Brain microvascular endothelial cell (primary cell): ENCODE measurements at regions not wholly inside any gene's neighbourhood (a gene's known extent, or its start where the extent isn't known, plus 50 kb on each side); places are given as distances from the start of the nearest gene placed in this dataset.

ENCODE experiments used
- DNase-seq: peaks from one replicate; pipeline ENCODE4 v3.0.0-alpha.2; 2020
- H3K27ac ChIP-seq: fragments of 250-450 bp; sonication (Bioruptor Pico); 2 replicates; pipeline ENCODE4 v1.5.1; 2020; ENCODE audit warnings: mild to moderate bottlenecking, moderate library complexity
- H3K27me3 ChIP-seq: fragments of 250-450 bp; sonication (Bioruptor Pico); replicated peaks from 2 replicates; pipeline ENCODE4 v1.5.1; 2020; ENCODE audit warnings: mild to moderate bottlenecking
- H3K36me3 ChIP-seq: fragments of 250-450 bp; sonication (Bioruptor Pico); replicated peaks from 2 replicates; pipeline ENCODE4 v1.5.1; 2020; ENCODE audit warnings: mild to moderate bottlenecking
- H3K4me3 ChIP-seq: 2 replicates; pipeline ENCODE4 v1.5.1; 2011; ENCODE audit warnings: low read depth, mild to moderate bottlenecking, control low read depth, low read length, moderate library complexity
- in situ Hi-C: cut with HindIII; loops from 2 replicates; pipeline ENCODE4 v1.10.0; 2017; ENCODE audit warnings: low sequenced_read_pairs, low pct_ligation_motif_present
- TF ChIP-seq, protein P1 (sequence below): IDR thresholded peaks from 2 replicates; pipeline ENCODE4 v1.5.1; 2011; ENCODE audit warnings: low read depth, mild to moderate bottlenecking, moderate library complexity, low read length, control low read depth, inconsistent platforms; ENCODE audit errors: missing control alignments

DNA sequence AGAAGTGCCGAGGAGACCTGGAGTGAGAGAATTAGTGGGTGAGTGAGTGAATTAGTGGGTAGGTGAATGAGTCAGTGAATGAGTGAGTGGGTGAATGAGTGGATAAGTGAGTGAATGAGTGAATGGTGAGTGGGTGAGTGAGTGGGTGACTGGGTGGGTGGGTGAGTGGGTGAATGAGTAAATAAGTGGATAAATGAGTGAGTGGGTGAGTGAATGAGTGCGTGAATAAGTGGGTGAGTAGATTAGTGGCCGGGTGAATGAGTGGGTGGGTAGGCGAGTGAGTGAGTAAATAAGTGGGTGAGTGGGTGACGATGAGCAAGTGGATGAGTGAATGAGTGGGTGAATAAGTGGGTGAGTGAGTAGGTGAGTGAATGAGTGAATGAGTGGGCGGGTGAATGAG, 243.7 kb upstream of the MGMT start:
- in situ Hi-C loops: no loop called here
- TF ChIP-seq, protein P1, sequence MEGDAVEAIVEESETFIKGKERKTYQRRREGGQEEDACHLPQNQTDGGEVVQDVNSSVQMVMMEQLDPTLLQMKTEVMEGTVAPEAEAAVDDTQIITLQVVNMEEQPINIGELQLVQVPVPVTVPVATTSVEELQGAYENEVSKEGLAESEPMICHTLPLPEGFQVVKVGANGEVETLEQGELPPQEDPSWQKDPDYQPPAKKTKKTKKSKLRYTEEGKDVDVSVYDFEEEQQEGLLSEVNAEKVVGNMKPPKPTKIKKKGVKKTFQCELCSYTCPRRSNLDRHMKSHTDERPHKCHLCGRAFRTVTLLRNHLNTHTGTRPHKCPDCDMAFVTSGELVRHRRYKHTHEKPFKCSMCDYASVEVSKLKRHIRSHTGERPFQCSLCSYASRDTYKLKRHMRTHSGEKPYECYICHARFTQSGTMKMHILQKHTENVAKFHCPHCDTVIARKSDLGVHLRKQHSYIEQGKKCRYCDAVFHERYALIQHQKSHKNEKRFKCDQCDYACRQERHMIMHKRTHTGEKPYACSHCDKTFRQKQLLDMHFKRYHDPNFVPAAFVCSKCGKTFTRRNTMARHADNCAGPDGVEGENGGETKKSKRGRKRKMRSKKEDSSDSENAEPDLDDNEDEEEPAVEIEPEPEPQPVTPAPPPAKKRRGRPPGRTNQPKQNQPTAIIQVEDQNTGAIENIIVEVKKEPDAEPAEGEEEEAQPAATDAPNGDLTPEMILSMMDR: no peak
- H3K36me3 ChIP-seq: no peaks in the 10 kb centered on the region
- H3K27ac ChIP-seq: no peak overlapping the region
- H3K27me3 ChIP-seq: no peaks in the 10 kb centered on the region
- no peak for DNase-seq
- H3K4me3 ChIP-seq: no peak overlapping the region

DNA sequence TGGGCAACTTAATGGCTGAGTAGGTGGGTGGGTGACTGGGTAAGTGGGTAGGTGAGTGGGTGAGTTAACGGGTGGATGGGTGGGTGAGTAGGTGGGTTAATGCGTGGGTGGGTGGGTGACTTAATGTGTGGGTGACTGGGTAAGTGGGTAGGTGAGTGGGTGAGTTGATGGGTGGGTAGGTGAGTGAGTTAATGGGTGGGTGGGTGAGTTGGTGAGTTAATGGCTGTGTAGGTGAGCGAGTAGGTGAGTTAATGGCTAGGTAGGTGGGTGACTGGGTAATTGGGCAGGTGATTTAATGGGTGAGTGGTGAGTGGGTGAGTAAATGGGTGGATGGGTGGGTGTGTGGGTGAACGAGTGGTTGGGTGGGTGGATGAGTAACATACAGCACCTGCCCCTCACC, 243.0 kb upstream of the MGMT start:
- H3K36me3 ChIP-seq: no peaks in the 10 kb centered on the region
- H3K27ac ChIP-seq: no peak overlapping the region
- TF ChIP-seq, protein P1: no peak
- H3K4me3 ChIP-seq: no peak overlapping the region
- no peak for DNase-seq
- no peaks in the 10 kb centered on the region for H3K27me3 ChIP-seq
- in situ Hi-C loops: no loop called here

DNA sequence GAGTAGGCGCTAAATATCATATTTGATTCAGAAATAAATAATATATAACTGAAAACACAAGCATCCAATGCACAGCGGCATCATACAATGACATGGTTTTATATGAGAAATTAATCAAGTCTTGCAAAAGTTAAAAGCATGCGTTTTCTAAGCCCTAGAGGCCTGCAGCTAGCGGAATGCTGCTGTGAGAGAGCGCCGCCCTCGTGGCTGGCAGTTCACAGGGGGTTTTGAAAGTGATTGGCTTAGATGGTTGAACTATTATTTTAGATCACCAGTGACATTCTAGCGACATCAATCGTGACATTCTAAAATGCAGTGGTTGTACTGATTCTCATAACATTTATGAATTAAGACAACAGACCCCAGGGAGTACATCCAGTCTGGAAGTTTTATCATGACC, 235.2 kb upstream of the MGMT start:
- in situ Hi-C loops: no loop called here
- DNase-seq: no peak
- Histone ChIP-seq H3K4me3 (no peak overlapping the region), H3K27me3 (no peaks in the 10 kb centered on the region), H3K27ac (no peak overlapping the region), H3K36me3 (no peaks in the 10 kb centered on the region)
- TF ChIP-seq, protein P1: no peak

DNA sequence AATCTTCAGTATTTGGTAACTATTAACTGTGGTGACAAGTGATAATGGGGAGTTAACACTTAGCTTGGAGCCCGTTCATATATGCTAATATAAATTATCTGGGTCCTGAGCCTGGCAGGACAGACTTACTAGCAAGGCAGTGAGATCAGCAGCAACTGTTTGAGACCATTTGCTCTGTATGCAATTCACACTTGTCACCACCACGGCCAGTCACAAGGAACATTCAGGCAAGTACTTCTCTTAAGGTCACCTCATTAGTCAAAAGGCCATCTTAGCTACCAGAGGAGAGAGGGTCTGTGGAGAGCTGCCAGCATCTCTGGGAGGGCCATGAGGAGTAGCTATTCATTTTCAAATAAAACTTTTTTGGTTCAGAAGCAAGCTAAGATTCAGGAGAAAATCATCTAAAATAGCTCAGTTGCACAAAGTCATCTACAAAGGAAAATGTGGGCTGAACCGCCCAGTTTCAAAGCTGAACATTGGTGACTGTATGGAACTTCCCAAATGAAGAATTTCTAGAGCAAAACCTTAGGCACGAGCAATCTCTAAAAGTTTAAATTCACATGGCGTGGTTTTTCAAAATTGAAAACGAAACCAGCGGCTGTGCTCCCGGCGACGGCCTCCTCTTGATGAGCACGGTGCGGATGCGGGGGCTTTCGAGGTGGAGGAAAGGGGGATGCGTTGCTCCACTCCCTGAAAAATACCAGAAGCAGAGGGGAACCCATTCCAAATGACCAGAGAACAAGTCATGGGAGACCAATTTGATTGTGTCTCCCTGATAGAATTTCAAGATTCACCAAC, 233.5 kb upstream of the MGMT start:
- H3K4me3 ChIP-seq: no peak overlapping the region
- H3K27ac ChIP-seq: no peak overlapping the region
- TF ChIP-seq, protein P1: no peak
- H3K36me3 ChIP-seq: no peaks in the 10 kb centered on the region
- DNase-seq: no peak
- no peaks in the 10 kb centered on the region for H3K27me3 ChIP-seq
- in situ Hi-C loops: no loop called here

DNA sequence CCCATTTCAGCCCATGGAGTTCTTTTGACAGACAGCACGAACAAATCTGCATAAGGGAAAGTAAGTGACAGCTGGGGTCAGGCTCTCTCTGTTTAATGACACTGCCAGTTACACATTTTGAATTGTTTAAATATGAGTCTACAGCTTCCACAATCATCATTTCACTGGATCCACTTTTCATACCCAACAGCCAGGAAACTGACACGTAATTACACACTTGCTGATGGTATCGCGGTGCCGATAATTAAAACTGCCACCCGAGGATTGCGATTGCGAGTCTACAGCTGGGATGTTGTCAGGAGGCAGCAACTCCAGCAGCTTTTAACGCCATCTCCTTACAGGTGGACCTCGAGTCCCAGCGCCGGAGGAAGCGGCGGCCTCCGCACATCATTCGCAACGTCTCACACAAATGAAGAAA, 230.8 kb upstream of the MGMT start:
- Histone ChIP-seq H3K36me3 (no peaks in the 10 kb centered on the region), H3K27me3 (no peaks in the 10 kb centered on the region), H3K27ac (no peak overlapping the region), H3K4me3 (no peak overlapping the region)
- in situ Hi-C loops: no loop called here
- TF ChIP-seq, protein P1: no peak
- no peak for DNase-seq

DNA sequence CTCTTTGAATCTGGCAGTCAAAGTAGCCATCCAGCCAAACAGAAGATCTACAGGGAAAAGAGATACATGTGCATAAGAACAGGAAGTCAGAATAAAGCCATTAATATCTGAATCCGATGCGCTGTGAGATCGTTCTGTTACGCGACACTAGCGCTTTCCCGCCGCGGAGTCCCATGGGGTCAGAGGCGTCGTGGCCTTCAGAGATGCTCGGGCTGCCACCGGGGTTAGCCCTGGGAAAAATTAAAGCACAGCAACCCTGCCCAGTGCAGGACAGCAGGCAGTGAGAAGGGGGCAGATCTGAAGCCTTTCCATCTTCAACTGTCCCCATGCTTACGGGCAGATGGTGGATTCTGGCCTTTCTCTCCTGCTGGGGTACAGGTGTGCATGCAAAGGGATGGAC, 225.6 kb upstream of the MGMT start:
- no peak overlapping the region for H3K4me3 ChIP-seq
- in situ Hi-C loops: no loop called here
- DNase-seq: no peak
- TF ChIP-seq, protein P1: no peak
- H3K27ac ChIP-seq: no peak overlapping the region
- H3K27me3 ChIP-seq: no peaks in the 10 kb centered on the region
- H3K36me3 ChIP-seq: no peaks in the 10 kb centered on the region
